SK-N-SH treated with all-trans-retinoic acid at 6 μM for 48 hours (cell line): ENCODE measurements at regions not wholly inside any gene's neighbourhood (a gene's known extent, or its start where the extent isn't known, plus 50 kb on each side); places are given as distances from the start of the nearest gene placed in this dataset.

ENCODE experiments used
- ATAC-seq: fragments of 200-7000 bp; cut with Tn5 transposase; 3 replicates; pipeline ENCODE4 v1.9.1; 2020; ENCODE audit warnings: mild to moderate bottlenecking, moderate library complexity
- ARNTL ChIP-seq: fragments of 450-650 bp; formaldehyde crosslinking; IDR thresholded peaks from 2 replicates; pipeline ENCODE4 v1.5.0; 2020; ENCODE audit warnings: low read depth, mild to moderate bottlenecking, moderate library complexity, borderline replicate concordance
- BACH2 ChIP-seq: fragments of 250-450 bp; sonication (Bioruptor Pico); IDR thresholded peaks from 2 replicates; pipeline ENCODE4 v1.9.0; 2021; ENCODE audit warnings: mild to moderate bottlenecking, borderline replicate concordance
- CSDC2 ChIP-seq: fragments of 250-450 bp; sonication (Bioruptor Pico); IDR thresholded peaks from 2 replicates; pipeline ENCODE4 v1.5.0; 2020; ENCODE audit warnings: mild to moderate bottlenecking, moderate library complexity
- ESRRG ChIP-seq: fragments of 250-450 bp; sonication (Bioruptor Pico); IDR thresholded peaks from 2 replicates; pipeline ENCODE4 v1.6.1; 2021; ENCODE audit warnings: mild to moderate bottlenecking
- GLIS3 ChIP-seq: fragments of 250-450 bp; sonication (Bioruptor Pico); IDR thresholded peaks from 2 replicates; pipeline ENCODE4 v1.5.0; 2020; ENCODE audit warnings: mild to moderate bottlenecking, moderate library complexity
- OSR1 ChIP-seq: fragments of 250-450 bp; sonication (Bioruptor Pico); IDR thresholded peaks from 2 replicates; pipeline ENCODE4 v1.8.0; 2022; ENCODE audit warnings: moderate library complexity, mild to moderate bottlenecking, inconsistent platforms
- PPARA ChIP-seq: fragments of 250-450 bp; sonication (Bioruptor Pico); IDR thresholded peaks from 2 replicates; pipeline ENCODE4 v1.5.0; 2020; ENCODE audit warnings: mild to moderate bottlenecking, borderline replicate concordance
- RARB ChIP-seq: fragments of 250-450 bp; sonication (Bioruptor Pico); IDR thresholded peaks from 2 replicates; pipeline ENCODE4 v1.8.0; 2021; ENCODE audit warnings: mild to moderate bottlenecking, moderate library complexity
- SNAI2 ChIP-seq: fragments of 250-450 bp; sonication (Bioruptor Pico); IDR thresholded peaks from 2 replicates; pipeline ENCODE4 v1.5.0; 2020; ENCODE audit warnings: mild to moderate bottlenecking, moderate library complexity
- TCF4 ChIP-seq: fragments of 250-450 bp; sonication (Bioruptor Pico); IDR thresholded peaks from 2 replicates; pipeline ENCODE4 v1.8.0; 2021; ENCODE audit warnings: mild to moderate bottlenecking, moderate library complexity, borderline replicate concordance
- TOX ChIP-seq: fragments of 250-450 bp; sonication (Bioruptor Pico); IDR thresholded peaks from 2 replicates; pipeline ENCODE4 v1.8.0; 2021; ENCODE audit warnings: mild to moderate bottlenecking, moderate library complexity, borderline replicate concordance
- ZC3H10 ChIP-seq: fragments of 250-450 bp; sonication (Bioruptor Pico); IDR thresholded peaks from 2 replicates; pipeline ENCODE4 v1.5.1; 2021; ENCODE audit warnings: mild to moderate bottlenecking, moderate library complexity
- ZFP3 ChIP-seq: fragments of 250-450 bp; sonication (Bioruptor Pico); IDR thresholded peaks from 2 replicates; pipeline ENCODE4 v1.5.0; 2020; ENCODE audit warnings: mild to moderate bottlenecking, moderate library complexity
- ZFP30 ChIP-seq: fragments of 450-650 bp; formaldehyde crosslinking; IDR thresholded peaks from 2 replicates; pipeline ENCODE4 v1.5.0; 2022; ENCODE audit warnings: mild to moderate bottlenecking, moderate library complexity
- ZNF565 ChIP-seq: fragments of 450-650 bp; formaldehyde crosslinking; conservative IDR thresholded peaks from 2 replicates; pipeline ENCODE4 v1.5.0; 2020; ENCODE audit warnings: low read depth, mild to moderate bottlenecking, moderate library complexity
- ZNF70 ChIP-seq: fragments of 450-650 bp; formaldehyde crosslinking; IDR thresholded peaks from 2 replicates; pipeline ENCODE4 v1.5.0; 2020; ENCODE audit warnings: mild to moderate bottlenecking, moderate library complexity
- ZNF8 ChIP-seq: fragments of 450-650 bp; formaldehyde crosslinking; IDR thresholded peaks from 2 replicates; pipeline ENCODE4 v1.5.0; 2020; ENCODE audit warnings: mild to moderate bottlenecking, moderate library complexity
- TF ChIP-seq, protein P1 (sequence below): fragments of 250-450 bp; sonication (Bioruptor Pico); IDR thresholded peaks from 2 replicates; pipeline ENCODE4 v1.8.0; 2020; ENCODE audit warnings: mild to moderate bottlenecking, moderate library complexity, borderline replicate concordance
- TF ChIP-seq, protein P2 (sequence below): fragments of 250-450 bp; sonication (Bioruptor Pico); IDR thresholded peaks from 2 replicates; pipeline ENCODE4 v1.5.0; 2020; ENCODE audit warnings: mild to moderate bottlenecking, moderate library complexity
- TF ChIP-seq, protein P3 (sequence below): fragments of 250-450 bp; sonication (Bioruptor Pico); IDR thresholded peaks from 2 replicates; pipeline ENCODE4 v1.5.1; 2021; ENCODE audit warnings: mild to moderate bottlenecking, moderate library complexity
- TF ChIP-seq, protein P4 (sequence below): fragments of 250-450 bp; sonication (Bioruptor Pico); IDR thresholded peaks from 2 replicates; pipeline ENCODE4 v1.5.1; 2020; ENCODE audit warnings: low read depth, mild to moderate bottlenecking, moderate library complexity
- TF ChIP-seq, protein P5 (sequence below): fragments of 250-450 bp; sonication (Bioruptor Pico); IDR thresholded peaks from 2 replicates; pipeline ENCODE4 v1.8.0; 2021; ENCODE audit warnings: low read depth, mild to moderate bottlenecking, moderate library complexity, borderline replicate concordance

DNA sequence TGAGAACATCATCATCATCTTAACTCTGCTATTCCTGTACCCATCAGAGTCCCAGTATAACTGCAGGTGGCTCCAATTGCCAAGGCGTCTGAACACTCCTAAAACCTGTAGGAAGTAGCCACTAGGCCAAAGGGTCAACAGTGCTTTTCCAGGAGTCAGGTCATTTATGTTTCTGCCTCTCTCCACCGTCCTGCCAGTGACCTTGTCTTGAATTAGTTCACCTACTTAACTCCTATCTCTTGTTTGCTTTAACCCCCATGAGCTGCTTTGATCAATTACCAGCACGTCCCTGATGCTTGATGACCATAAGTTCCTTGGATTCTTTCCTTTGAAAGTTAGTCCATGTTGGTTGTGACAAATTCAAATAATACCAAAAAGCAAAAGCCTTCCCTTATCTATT lies 169.8 kb upstream of the ANKRD28 start:
- no peak for ATAC-seq
- TF ChIP-seq, protein P1, sequence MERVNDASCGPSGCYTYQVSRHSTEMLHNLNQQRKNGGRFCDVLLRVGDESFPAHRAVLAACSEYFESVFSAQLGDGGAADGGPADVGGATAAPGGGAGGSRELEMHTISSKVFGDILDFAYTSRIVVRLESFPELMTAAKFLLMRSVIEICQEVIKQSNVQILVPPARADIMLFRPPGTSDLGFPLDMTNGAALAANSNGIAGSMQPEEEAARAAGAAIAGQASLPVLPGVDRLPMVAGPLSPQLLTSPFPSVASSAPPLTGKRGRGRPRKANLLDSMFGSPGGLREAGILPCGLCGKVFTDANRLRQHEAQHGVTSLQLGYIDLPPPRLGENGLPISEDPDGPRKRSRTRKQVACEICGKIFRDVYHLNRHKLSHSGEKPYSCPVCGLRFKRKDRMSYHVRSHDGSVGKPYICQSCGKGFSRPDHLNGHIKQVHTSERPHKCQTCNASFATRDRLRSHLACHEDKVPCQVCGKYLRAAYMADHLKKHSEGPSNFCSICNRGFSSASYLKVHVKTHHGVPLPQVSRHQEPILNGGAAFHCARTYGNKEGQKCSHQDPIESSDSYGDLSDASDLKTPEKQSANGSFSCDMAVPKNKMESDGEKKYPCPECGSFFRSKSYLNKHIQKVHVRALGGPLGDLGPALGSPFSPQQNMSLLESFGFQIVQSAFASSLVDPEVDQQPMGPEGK (CRISPR knock-in tag) = no peak
- TF ChIP-seq, protein P2, sequence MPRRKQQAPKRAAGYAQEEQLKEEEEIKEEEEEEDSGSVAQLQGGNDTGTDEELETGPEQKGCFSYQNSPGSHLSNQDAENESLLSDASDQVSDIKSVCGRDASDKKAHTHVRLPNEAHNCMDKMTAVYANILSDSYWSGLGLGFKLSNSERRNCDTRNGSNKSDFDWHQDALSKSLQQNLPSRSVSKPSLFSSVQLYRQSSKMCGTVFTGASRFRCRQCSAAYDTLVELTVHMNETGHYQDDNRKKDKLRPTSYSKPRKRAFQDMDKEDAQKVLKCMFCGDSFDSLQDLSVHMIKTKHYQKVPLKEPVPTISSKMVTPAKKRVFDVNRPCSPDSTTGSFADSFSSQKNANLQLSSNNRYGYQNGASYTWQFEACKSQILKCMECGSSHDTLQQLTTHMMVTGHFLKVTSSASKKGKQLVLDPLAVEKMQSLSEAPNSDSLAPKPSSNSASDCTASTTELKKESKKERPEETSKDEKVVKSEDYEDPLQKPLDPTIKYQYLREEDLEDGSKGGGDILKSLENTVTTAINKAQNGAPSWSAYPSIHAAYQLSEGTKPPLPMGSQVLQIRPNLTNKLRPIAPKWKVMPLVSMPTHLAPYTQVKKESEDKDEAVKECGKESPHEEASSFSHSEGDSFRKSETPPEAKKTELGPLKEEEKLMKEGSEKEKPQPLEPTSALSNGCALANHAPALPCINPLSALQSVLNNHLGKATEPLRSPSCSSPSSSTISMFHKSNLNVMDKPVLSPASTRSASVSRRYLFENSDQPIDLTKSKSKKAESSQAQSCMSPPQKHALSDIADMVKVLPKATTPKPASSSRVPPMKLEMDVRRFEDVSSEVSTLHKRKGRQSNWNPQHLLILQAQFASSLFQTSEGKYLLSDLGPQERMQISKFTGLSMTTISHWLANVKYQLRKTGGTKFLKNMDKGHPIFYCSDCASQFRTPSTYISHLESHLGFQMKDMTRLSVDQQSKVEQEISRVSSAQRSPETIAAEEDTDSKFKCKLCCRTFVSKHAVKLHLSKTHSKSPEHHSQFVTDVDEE (CRISPR knock-in tag) = no peak
- TF ChIP-seq OSR1 (CRISPR knock-in tag) = no peak
- no peak for TF ChIP-seq CSDC2
- TF ChIP-seq ZNF565 (CRISPR knock-in tag) = no peak
- no peak for TF ChIP-seq ZNF8 (CRISPR knock-in tag)
- TF ChIP-seq, protein P3, sequence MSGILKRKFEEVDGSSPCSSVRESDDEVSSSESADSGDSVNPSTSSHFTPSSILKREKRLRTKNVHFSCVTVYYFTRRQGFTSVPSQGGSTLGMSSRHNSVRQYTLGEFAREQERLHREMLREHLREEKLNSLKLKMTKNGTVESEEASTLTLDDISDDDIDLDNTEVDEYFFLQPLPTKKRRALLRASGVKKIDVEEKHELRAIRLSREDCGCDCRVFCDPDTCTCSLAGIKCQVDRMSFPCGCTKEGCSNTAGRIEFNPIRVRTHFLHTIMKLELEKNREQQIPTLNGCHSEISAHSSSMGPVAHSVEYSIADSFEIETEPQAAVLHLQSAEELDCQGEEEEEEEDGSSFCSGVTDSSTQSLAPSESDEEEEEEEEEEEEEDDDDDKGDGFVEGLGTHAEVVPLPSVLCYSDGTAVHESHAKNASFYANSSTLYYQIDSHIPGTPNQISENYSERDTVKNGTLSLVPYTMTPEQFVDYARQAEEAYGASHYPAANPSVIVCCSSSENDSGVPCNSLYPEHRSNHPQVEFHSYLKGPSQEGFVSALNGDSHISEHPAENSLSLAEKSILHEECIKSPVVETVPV = no peak
- TF ChIP-seq SNAI2 = no peak
- no peak for TF ChIP-seq TOX (CRISPR knock-in tag)
- TF ChIP-seq ZC3H10 = no peak
- TF ChIP-seq ZFP30 (CRISPR knock-in tag) = no peak
- TF ChIP-seq RARB (CRISPR knock-in tag) = no peak
- TF ChIP-seq ARNTL (CRISPR knock-in tag) = no peak
- TF ChIP-seq ZNF70 = no peak
- no peak for TF ChIP-seq GLIS3 (CRISPR knock-in tag)
- TF ChIP-seq ESRRG (CRISPR knock-in tag) = no peak
- no peak for TF ChIP-seq ZFP3 (CRISPR knock-in tag)
- TF ChIP-seq, protein P4, sequence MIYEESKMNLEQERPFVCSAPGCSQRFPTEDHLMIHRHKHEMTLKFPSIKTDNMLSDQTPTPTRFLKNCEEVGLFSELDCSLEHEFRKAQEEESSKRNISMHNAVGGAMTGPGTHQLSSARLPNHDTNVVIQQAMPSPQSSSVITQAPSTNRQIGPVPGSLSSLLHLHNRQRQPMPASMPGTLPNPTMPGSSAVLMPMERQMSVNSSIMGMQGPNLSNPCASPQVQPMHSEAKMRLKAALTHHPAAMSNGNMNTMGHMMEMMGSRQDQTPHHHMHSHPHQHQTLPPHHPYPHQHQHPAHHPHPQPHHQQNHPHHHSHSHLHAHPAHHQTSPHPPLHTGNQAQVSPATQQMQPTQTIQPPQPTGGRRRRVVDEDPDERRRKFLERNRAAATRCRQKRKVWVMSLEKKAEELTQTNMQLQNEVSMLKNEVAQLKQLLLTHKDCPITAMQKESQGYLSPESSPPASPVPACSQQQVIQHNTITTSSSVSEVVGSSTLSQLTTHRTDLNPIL (CRISPR knock-in tag) = no peak

DNA sequence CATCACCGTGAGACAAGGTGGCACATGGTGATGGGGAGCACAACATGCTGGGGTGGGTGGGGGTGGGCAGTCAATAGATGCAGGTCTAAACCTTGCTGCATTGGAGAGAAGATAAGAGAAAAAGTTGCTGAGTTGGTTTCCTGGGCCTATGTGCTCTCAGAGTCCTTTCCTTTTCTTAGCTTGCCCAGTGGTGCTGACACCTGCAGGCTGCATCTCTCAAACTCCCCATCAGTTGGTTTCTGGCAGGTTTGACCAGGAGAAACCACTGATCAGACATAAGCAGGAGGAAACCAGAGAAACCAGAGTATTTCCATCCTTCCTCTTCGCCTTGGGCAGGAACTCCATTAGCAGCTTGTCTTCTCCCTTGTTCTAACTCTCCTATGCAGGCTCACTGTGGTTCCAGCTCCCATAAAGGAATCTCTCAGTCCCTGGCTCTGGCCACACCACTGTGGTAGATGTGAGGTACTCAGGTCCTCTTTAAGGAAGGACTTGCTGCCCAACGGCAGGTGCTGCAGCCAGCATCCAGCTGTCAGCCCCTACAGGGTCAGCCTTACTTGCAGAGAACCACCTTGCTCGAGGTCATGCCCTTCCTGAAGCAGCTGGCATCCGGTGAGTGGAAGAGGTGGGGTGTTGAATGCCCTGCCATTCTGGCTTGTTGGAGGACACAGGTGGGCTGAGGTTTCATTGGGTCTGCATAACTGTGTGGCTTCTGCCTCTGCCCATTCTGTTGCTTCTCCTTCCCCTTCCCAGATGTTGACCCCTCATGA lies 172.3 kb upstream of the ANKRD28 start:
- no peak for ATAC-seq
- TF ChIP-seq ZNF70 (no peak), CSDC2 (no peak), RARB (CRISPR knock-in tag) (no peak), BACH2 (no peak), OSR1 (CRISPR knock-in tag) (no peak), PPARA (no peak), TOX (CRISPR knock-in tag) (no peak)
- TF ChIP-seq, protein P4 (CRISPR knock-in tag) = no peak

DNA sequence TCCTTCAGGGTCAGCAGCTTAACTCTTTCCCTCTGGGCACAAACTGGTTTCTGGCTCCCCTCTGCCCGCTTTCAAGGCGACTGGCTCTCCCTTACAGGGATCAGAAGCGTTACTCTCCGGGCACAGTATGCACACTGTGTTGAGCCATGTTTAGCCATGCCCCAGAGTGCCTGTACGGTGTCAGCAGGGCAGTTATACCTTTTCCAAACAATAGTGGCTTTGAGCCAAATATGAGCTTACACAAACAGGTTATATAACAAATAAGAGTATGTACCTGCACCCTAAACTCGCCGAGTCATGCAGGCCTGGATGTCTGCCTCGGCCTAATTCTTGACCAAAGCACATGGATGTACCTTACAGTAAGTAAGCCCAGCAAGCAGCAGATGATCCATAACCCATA lies 175.6 kb upstream of the ANKRD28 start:
- ATAC-seq = no peak
- TF ChIP-seq, protein P4 (CRISPR knock-in tag) = no peak
- TF ChIP-seq BACH2 (no peak), RARB (CRISPR knock-in tag) (no peak), TCF4 (no peak), TOX (CRISPR knock-in tag) (no peak), OSR1 (CRISPR knock-in tag) (no peak), ZFP30 (CRISPR knock-in tag) (no peak), CSDC2 (no peak), SNAI2 (no peak), PPARA (no peak), ESRRG (CRISPR knock-in tag) (no peak)
- TF ChIP-seq, protein P5, sequence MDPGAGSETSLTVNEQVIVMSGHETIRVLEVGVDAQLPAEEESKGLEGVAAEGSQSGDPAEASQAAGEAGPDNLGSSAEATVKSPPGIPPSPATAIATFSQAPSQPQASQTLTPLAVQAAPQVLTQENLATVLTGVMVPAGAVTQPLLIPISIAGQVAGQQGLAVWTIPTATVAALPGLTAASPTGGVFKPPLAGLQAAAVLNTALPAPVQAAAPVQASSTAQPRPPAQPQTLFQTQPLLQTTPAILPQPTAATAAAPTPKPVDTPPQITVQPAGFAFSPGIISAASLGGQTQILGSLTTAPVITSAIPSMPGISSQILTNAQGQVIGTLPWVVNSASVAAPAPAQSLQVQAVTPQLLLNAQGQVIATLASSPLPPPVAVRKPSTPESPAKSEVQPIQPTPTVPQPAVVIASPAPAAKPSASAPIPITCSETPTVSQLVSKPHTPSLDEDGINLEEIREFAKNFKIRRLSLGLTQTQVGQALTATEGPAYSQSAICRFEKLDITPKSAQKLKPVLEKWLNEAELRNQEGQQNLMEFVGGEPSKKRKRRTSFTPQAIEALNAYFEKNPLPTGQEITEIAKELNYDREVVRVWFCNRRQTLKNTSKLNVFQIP (CRISPR knock-in tag) = no peak
- TF ChIP-seq, protein P2 (CRISPR knock-in tag) = no peak
